SU-DHL-6 (cell line): ENCODE measurements at regions not wholly inside any gene's neighbourhood (a gene's known extent, or its start where the extent isn't known, plus 50 kb on each side); places are given as distances from the start of the nearest gene placed in this dataset.

ENCODE experiments used
- CTCF ChIP-seq: fragments of 200-600 bp; sonication (generic); IDR thresholded peaks from one replicate; pipeline ENCODE4 v1.5.1; 2017; ENCODE audit warnings: antibody characterized with exemption, mild to moderate bottlenecking, low read length, moderate library complexity; ENCODE audit not compliant: insufficient read depth, poor library complexity, severe bottlenecking
- EZH2phosphoT487 ChIP-seq: fragments of 200-600 bp; sonication (generic), shearing (Covaris generic); conservative IDR thresholded peaks from 2 replicates; pipeline ENCODE4 v1.6.1; 2018; ENCODE audit warnings: mild to moderate bottlenecking, antibody characterized with exemption, low read length, moderate library complexity, mixed read lengths

- TF ChIP-seq EZH2phosphoT487 (no peak), CTCF (no peak)
Observed at GRCh38 chr3:110133971-110134370, 796.6 kb upstream of the DPPA4 start.
